Choroid plexus epithelial cell (primary cell): ENCODE measurements at regions not wholly inside any gene's neighbourhood (a gene's known extent, or its start where the extent isn't known, plus 50 kb on each side); places are given as distances from the start of the nearest gene placed in this dataset.

Source experiments
- DNase-seq: peaks from one replicate; pipeline ENCODE4 v3.0.0-alpha.2; 2010; ENCODE audit warnings: low read depth
- H3K4me3 ChIP-seq: 2 replicates; pipeline ENCODE4 v1.5.1; 2011; ENCODE audit warnings: low read depth, mild to moderate bottlenecking, control low read depth, low read length, moderate library complexity
- TF ChIP-seq, protein P1 (sequence below): conservative IDR thresholded peaks from 2 replicates; pipeline ENCODE4 v1.5.1; 2011; ENCODE audit warnings: low read depth, mild to moderate bottlenecking, control low read depth, inconsistent platforms, low read length, moderate library complexity

DNA sequence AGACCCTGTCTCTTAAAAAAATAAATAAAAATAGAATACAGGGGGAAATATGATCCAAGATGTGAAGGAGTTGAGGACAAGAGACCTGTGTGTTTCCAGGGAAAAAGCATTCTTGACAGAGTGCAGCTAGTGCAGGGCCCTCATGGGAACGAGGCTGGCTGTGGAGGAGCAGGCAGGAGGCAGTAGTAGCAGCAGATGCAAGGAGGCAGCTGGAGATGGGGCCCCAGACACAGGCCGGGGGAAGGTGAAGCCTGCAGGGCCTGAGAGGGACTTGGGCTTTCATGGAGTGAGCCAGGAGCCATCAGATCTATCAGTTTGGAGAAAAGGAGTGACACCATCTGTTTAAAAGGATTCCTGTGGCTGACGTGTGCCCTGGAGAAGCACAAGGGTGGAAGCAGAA, 71.4 kb upstream of the ZNF438 start:
- no peak overlapping the region for H3K4me3 ChIP-seq
- TF ChIP-seq, protein P1, sequence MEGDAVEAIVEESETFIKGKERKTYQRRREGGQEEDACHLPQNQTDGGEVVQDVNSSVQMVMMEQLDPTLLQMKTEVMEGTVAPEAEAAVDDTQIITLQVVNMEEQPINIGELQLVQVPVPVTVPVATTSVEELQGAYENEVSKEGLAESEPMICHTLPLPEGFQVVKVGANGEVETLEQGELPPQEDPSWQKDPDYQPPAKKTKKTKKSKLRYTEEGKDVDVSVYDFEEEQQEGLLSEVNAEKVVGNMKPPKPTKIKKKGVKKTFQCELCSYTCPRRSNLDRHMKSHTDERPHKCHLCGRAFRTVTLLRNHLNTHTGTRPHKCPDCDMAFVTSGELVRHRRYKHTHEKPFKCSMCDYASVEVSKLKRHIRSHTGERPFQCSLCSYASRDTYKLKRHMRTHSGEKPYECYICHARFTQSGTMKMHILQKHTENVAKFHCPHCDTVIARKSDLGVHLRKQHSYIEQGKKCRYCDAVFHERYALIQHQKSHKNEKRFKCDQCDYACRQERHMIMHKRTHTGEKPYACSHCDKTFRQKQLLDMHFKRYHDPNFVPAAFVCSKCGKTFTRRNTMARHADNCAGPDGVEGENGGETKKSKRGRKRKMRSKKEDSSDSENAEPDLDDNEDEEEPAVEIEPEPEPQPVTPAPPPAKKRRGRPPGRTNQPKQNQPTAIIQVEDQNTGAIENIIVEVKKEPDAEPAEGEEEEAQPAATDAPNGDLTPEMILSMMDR = peak; percentile 13
- peak; percentile 51 for DNase-seq

DNA sequence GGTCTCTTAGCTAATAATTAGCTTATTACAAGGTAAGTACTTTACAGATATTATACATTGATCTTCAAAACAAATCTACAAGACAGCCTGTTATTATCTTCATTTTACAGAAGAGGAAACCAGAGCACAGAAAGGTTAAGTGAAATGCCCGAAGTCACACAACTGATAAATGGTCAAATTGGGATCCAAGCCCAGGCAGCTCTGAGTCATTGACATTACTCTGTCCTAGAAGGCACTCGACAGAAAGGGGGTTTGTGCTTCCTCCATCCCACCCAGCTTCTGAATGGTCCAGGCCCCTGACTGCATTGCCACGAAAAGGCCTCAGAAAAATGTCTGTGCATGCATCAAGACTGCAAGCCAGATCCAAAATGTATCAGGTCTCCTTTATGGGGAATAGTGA, 81.3 kb upstream of the ZNF438 start:
- no peak overlapping the region for H3K4me3 ChIP-seq
- DNase-seq = no peak
- TF ChIP-seq, protein P1 = no peak

DNA sequence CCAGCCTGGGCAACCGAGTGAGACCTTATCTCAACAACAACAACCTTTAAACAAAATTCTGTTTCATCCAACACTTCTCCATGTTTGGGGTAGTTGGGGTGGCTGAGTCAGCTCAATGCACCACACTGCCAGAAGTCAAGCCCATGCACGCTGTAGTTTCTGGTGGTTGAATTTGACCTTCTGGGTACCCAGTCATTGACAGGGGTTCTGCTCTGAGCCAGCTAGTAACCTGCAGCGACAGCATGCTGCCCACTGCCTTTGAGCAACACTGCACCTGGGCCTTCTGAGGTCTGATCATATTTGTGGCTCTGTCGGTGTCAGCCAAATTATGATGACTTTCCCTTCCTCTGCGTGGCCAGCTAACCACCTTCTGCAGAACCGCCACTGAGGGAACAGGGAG, 84.6 kb upstream of the ZNF438 start:
- TF ChIP-seq, protein P1 = no peak
- no peak for DNase-seq
- no peak overlapping the region for H3K4me3 ChIP-seq

DNA sequence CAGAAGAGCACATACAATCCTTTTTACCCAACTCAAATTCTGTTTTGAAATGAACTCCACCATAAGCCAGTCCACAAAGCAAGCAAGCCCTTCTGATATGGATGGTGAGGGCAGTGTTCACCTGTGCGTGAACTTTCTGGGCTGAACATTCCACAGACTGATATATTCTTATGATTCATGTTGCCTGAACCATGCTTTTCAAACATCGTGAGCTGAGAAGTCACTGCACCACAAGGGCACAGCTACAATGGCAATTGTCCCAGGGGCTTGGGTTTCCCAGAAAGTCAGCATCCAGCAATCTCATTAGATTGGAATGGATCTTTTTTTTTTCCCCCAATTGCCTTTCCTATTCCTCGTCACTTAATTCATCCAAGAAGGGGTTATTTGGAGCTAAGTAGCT, 86.9 kb upstream of the ZNF438 start:
- peak; percentile 28 for DNase-seq
- TF ChIP-seq, protein P1 = no peak
- no peak overlapping the region for H3K4me3 ChIP-seq

DNA sequence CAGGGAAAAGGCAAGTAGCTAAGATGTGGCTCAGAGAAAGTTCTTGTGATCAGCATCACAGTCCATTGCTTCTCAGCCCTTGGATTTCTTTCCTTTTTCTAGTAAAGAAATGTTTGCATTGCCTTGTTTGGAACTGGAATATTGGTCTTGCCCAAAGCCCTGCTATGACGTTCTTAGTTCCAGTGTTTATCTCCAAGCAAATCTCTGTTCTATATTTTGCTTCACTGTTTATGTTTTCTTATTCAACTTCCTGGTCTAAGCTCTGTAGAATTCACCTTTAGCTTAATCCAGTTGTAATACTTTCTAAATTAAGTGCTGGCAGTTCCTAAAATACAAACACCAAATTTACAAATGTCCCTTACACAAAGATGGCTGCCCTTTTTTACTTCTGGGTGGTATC, 88.7 kb upstream of the ZNF438 start:
- no peak overlapping the region for H3K4me3 ChIP-seq
- no peak for DNase-seq
- TF ChIP-seq, protein P1 = no peak

DNA sequence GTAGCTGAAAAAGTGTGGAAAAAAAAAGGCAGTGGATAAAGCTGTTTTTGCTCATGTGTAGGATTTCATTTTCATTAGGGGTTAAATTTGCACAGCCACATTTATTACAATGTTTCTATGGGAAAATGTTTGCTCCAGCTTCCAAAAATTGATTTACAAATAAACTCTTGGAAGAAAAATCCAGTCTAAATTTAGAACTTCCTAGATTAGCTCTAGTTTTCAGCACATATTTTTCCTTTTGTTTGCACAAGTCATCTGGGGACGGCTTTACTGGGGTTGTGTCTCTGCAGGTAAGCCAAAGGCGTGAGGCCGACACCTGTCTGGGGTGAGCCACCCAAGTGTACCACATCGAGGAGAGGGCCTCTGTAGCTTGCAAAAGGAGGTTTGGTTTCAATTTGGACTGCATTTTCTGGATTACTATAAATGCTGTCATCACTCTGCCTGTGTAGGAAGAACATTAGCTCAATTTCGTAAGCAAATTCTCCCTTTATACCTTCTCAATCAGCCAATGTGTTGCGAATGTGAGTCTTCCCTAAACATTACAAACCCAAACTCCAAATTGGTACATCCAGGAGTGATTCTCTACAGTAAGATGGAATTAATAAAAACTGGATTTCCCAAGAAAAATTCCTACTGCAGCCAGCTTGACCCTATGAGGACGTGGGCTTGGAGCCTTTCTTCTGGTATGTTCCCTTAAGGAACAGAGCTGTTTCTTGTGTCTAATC, 89.5 kb upstream of the ZNF438 start:
- DNase-seq = peak; percentile 25
- TF ChIP-seq, protein P1 = no peak
- no peak overlapping the region for H3K4me3 ChIP-seq
